HUDEP-2 (cell line): ENCODE measurements at regions not wholly inside any gene's neighbourhood (a gene's known extent, or its start where the extent isn't known, plus 50 kb on each side); places are given as distances from the start of the nearest gene placed in this dataset.

Source experiments
- DNase-seq, 76 experiments: peaks; one replicate each; lab custom pipeline; 2025; ENCODE audit not compliant: unreplicated experiment in 76 of 76; lab: John Stamatoyannopoulos, UW

DNA sequence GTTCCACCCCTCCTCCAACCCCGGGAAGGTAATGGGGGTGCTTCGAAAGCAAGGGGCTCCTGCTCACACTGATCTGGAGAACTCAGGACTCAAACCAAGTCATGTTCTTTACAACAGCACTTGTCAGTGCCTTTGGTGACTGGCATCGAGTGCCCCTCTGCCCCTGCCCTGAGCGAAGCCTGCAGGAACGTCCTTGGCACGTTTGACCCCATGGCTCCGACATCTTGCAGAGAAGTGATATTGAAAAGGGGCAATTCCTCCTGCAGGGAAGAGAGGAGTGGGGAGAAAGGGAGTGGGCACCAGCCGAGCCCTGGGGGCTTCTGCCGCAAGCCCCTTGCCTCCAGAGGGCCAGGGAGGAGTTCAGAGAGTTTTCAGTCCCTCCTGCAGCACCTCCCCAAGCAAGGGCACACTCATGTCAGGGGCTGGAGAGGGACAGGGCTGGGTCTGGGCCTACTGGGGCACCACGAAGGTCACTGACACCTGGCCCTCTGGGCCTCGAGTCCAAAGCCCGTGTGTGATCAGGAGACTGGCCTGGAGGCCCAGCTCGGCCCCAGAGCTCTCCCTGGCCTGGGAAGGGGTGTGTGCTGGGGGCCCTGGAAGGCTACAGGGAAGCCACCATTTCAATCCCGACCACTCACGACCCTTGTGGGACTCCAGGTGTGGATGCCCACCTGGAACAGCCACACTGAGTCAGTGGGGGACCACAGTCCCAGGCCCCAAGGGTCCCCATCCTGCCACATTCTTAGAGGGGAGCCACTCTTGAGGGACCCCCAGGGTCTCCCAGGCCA is 94.9 kb upstream of the NKX1-1 start:
- no peak for DNase-seq

- no peak for DNase-seq
Measured at GRCh38 chr4:1500231-1500965, 94.2 kb upstream of the NKX1-1 start.

DNA sequence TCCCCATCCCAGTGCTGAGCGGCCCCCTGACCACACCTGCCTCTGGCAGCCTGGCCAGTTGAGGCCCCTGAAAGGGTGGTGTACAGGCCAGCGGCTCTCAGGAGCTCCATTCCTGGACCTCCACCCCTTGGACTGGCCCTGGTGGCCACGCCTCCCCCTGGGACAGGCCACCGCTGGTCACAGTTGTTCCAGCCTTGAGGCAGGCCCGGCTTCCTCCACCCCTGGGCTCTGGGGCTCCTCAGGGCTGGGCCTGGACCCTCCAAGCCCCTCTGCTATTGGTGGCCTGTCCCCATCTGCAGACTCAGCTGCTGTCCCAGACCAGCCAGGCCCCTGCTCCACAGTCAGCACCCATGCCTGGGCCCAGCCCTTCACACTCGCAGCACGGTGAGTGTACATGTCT is 93.2 kb upstream of the NKX1-1 start:
- no peak for DNase-seq

DNA sequence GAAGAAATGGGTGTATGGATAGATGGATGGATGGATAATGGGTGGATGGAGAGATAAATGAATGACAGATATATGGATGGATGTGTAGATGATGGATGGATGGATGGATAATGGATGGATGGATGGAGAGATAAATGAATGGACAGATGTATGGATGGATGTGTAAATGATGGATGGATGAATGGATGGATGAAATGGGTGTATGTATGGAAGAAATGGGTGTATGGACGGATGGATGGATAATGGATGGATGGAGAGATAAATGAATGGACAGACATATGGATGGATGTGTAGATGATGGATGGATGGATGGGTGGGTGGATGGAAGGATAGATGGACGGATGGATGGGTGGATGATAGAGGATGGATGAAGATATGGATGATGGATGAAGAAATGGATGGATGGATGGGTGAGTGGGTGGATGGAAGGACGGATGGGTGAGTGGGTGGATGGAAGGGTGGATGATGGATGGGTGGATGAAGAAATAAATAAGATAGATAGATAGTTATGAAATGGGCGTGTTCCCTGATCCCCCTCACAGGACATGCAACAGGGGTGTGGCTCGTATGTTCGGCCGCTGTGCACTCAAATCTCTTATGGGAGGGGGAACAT is 91.1 kb upstream of the NKX1-1 start:
- no peak for DNase-seq

DNA sequence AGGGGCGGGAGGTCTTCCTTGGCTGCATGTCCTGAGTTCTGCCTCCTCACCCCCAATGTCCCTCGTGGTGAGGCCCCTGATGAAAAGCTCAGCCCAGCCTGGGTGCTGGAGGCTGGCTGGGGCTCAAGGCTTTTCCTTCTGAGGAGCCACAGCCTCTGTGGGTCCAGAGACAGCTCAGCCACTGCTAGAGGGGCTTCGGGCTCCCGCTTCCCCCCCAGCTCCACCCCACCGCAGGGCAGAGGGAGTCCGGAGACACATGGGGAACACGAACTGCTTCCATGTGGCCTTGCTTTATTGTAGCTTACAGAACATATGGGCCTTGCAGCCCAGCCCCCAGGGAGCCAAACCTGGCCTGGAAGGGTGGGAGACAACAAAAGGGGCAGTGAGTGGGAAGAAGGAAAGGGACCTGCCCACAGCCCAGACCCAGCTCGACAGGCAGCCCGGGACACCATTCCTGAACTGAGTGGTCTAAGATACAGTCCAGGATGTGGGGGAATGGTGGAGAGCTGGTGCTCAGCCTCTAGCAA is 89.9 kb upstream of the NKX1-1 start:
- DNase-seq = no peak

- no peak for DNase-seq
Measured at GRCh38 chr4:1495416-1496115, 89.3 kb upstream of the NKX1-1 start.

- no peak for DNase-seq
Measured at GRCh38 chr4:1494416-1495315, 88.4 kb upstream of the NKX1-1 start.

- no peak for DNase-seq
Measured at GRCh38 chr4:1493540-1494287, 87.5 kb upstream of the NKX1-1 start.

DNA sequence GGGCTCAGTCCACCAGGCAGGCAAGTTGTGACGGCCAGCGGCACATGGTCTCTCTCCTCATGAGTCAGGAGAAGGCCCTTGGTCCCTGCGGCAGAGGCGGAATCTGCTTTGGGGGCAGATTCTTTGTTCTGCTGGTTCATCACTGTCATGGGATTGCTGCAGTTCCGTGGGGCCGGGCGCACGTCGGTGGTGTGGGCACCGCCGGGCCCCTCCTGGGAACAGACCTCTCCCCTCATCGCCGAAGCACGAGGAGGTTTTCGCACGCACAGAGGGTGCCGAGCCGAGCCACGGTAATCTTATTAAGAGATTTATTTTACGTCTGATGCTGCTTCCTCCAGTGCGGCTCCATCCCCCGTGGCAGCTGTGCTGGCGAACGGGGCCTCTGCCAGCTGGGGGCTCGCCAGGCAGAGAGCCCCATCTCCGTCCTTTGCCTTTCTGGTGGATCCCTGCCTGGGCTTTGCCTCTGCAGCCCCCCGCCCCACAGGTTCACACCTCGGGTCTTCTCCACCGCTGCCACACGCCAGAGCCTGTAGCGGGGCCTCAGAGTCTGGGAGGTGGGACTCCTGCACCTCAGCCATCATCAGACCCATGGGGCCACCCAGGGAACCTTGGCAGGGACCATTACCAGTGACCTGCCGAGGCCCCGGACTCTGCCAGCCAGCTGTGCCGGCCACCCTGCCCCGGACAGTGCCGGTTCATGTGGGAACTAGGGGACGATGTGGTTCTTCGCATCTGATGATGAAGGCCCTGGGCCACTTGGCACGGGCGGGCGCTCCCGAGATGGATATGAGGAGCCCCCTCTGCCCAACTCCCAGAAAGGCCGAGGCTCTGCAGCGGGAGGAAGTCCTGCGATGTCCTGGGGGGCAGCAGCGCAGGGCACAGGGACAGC is 86.7 kb upstream of the NKX1-1 start:
- no peak for DNase-seq

DNA sequence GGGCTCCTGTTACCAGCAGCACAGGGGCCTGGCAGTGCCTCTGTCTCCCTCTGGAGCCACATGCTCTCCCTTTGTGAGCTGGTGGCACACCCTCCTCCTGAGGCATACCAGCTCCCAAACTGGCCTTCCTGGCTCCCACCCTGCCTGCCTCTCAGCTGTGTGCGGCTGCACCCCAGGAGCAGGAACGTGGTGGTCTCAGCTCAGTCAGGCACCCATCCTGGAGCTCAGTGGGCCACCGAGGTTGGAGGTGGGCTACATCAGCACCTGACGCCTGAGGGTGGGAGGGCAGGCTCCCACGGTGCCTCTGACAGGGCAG is 85.9 kb upstream of the NKX1-1 start:
- no peak for DNase-seq

DNA sequence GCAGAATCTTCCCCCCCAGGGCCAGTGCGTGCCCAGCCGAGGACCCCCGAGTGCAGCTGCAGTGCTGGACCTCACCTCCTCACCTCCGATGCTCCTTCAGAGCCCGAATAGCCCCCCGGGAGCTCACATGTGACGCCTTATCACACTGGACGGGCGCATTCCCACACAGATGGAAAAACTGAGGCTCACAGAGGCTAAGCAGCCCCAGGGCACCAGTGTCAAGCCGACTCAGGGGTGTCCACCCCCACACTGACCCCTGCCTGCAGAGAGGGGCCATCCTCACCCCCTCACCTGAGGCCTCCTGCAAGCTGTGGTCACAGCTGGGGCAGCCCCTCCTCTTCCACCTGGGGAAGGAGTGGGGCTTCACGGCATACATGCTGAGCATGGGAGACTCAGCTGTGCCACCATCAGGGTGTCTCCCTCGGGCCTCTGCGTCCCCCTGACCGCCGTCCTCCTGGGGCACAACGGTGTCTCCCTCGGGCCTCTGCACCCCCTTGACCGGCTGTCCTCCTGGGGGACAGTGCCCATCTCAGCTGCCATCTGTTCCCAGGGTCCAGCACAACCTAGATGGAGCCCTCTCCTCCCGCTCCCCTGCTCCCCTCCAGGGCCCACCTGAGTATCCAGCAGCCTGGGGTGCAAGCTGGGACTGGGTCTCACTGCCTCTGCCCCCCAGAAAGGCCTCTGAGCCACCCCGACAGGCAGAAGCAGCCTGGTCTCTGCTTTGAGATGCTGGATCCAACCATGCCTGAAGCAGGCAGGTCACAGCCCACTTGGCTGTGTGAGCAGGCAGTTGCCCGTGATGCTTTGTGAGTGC is 85.3 kb upstream of the NKX1-1 start:
- DNase-seq = no peak

DNA sequence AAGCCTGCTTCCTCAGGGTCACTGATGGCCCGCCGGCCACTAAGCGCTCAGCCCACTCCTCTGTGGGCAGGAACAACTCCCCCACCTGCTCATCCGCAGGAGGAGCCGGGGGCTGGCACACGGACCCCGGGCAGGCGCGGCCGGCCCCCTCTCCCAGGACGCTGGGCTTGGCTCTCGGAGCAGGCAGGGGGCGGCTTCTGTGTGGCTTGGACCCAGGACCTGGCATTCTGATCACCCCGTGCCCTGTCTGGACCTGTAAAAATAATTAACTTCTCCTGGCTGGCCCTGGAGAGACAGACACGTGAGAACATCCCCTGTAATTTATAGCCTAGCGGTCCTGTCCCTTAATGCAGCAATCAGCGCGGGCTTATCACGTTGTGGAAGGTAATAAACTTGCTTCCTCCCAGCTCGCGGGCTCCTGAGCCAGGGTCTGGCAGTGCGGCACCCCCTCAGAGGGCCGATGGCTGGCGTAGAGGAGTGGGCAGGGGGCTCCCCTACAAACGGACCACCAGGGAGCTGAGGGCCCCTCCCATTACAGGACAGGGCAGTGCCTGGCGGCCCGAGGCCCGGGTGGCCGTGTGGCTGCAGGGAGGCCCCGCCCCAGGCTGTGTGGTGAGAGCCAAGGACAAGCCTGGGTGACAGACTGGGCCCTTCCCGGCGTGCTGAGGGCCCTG is 84.5 kb upstream of the NKX1-1 start:
- DNase-seq = no peak

DNA sequence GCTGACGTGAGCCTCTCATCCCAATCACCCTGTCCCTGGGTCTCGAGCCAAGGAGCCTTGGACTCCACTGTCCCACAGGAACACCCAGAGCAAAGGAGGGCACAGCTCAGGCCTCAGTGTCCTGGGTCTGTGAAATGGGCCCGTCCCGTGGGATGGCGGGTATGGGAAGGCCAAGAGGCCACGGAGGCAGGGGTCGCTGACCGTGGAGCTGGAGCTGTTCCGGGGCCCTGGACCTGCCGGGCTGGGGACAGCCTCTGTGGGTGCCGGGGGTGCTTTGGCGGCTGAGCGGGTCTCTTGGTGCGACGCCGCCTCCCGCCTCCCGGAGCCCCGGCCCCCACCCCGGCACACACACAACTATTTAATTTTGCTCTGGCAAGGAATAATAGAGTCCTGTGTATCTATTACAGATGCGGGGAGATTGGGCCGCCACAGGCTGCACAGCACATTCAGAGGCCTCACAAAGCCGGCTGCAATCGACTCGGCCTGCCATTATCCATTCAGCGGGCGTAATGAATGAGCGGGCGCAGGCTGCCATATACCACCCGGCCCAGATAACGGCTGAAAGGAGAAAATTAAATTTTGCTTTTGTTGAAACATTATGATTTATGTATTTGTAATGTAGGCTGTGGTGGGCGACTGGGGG is 83.9 kb upstream of the NKX1-1 start:
- no peak for DNase-seq

GRCh38 chr4:1489639-1489995 is 83.4 kb upstream of the NKX1-1 start:
- no peak for DNase-seq

GRCh38 chr4:1488831-1489638 is 82.8 kb upstream of the NKX1-1 start:
- DNase-seq = no peak

GRCh38 chr4:1488357-1488756 is 82.1 kb upstream of the NKX1-1 start:
- no peak for DNase-seq
